ENCODE measurements at regions not wholly inside any gene's neighbourhood (a gene's known extent, or its start where the extent isn't known, plus 50 kb on each side); places are given as distances from the start of the nearest gene placed in this dataset.
A peak's percentile ranks its signal among the peaks of the same experiment; 100 is the strongest.
"Not testable (repeated sequence)": the region's sequence is repeated elsewhere in the genome, so short reads cannot be mapped to it uniquely, and the experiment has no call there.

GRCh38 chr2:161063946-161064306 lies 96.3 kb upstream of the TANK start:
- Histone ChIP-seq H3K9me3 (ENCODE audit: low read length) (no peaks in the 10 kb centered on the region), H3K27me3 (ENCODE audit: insufficient read depth, low read length, poor library complexity, severe bottlenecking) (no peaks in the 10 kb centered on the region), H3K36me3 (ENCODE audit: insufficient read depth, low read length) (no peaks in the 10 kb centered on the region), H3K27ac (ENCODE audit: low read depth, low read length) (no peak overlapping the region), H3K4me3 (ENCODE audit: low read length) (no peak overlapping the region), H3K4me1 (ENCODE audit: insufficient read depth, low read length) (no peaks in the 10 kb centered on the region)
- H3K4me3 Mint-ChIP-seq, result no peak overlapping the region
- peaks cover 4 to 5% (median 5%) of the 10 kb centered on the region in 3 donors for H3K4me1 Mint-ChIP-seq
- no peak for DNase-seq
- no peaks in the 10 kb centered on the region for H3K36me3 Mint-ChIP-seq
- ChIA-PET POLR2A (no interaction called here), CTCF (interaction anchor here (0.7 to 2.8 kb wide), 21 partner anchors 10 to 1220 kb away, joined by 3 to 19 read pairs (median 5); no protein-coding TSS in a partner anchor)
- H3K27me3 Mint-ChIP-seq, result no peaks in the 10 kb centered on the region
- H3K9me3 Mint-ChIP-seq, result no peaks in the 10 kb centered on the region
- no peak overlapping the region for H3K27ac Mint-ChIP-seq

DNA sequence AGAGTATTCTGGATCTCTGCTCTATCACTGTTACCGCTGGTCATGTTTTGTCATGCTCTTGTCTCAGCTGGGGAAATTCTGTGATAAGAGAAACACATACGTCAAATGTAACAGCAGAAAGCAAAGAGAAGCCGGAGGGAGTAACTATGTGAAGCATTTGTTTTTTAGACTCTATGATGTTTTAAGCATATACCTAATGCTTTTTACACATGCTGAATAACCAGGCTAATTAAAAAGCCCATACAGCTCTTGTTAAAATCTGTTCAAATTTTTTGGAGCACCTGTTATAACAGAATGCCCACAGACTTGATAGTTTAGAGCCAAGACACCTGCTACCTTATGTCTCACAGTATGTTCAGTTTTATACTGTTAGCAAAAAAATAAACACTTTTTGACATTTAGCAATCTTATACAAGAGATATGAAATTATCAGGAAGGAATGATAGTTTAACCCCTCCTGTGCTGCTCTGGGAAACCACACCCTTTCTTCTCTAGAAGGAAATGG lies 92.3 kb upstream of the TANK start:
- Mint-ChIP-seq H3K4me3 (no peak overlapping the region), H3K4me1 (peaks cover 4 to 5% (median 5%) of the 10 kb centered on the region in 3 donors), H3K27me3 (peaks cover 0 to 4% of the 10 kb centered on the region in 2 donors), H3K9me3 (peaks cover 0 to 4% (median 0%) of the 10 kb centered on the region in 5 donors), H3K27ac (no peak overlapping the region), H3K36me3 (no peaks in the 10 kb centered on the region)
- no peaks in the 10 kb centered on the region for H3K36me3 ChIP-seq (ENCODE audit: insufficient read depth, low read length)
- no peaks in the 10 kb centered on the region for H3K9me3 ChIP-seq (ENCODE audit: low read length)
- no peaks in the 10 kb centered on the region for H3K4me1 ChIP-seq (ENCODE audit: insufficient read depth, low read length)
- ChIA-PET CTCF (no interaction called here), POLR2A (no interaction called here)
- H3K27me3 ChIP-seq (ENCODE audit: insufficient read depth, low read length, poor library complexity, severe bottlenecking), result no peaks in the 10 kb centered on the region
- H3K27ac ChIP-seq (ENCODE audit: low read depth, low read length), result no peak overlapping the region
- DNase-seq, result no peak
- no peak overlapping the region for H3K4me3 ChIP-seq (ENCODE audit: low read length)

DNA sequence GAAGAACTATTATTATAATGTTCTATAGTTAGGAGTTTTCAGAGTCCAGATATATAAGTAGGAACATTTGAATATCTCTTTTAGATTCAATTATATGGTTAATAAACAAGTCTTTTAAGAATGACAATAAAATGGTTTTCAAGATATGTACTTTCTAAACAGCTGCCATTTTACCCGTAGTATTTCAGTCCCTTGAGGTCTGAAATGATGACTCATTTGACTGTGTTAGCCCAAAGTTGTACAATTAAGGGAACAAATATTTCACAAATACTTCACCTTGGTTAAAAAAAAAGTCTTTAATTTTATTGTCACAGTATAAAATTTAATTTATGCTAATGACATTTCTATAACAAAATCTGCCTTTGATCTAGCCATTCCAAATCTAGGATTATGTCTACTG lies 91.6 kb upstream of the TANK start:
- Mint-ChIP-seq H3K4me3 (no peak overlapping the region), H3K4me1 (peaks cover 2% of the 10 kb centered on the region in 3 donors), H3K9me3 (peaks cover 0 to 4% (median 0%) of the 10 kb centered on the region in 5 donors), H3K36me3 (no peaks in the 10 kb centered on the region), H3K27me3 (peaks cover 0 to 4% of the 10 kb centered on the region in 2 donors), H3K27ac (no peak overlapping the region)
- ChIA-PET CTCF (no interaction called here), POLR2A (no interaction called here)
- Histone ChIP-seq H3K36me3 (ENCODE audit: insufficient read depth, low read length) (no peaks in the 10 kb centered on the region), H3K27ac (ENCODE audit: low read depth, low read length) (no peak overlapping the region), H3K9me3 (ENCODE audit: low read length) (no peaks in the 10 kb centered on the region), H3K4me3 (ENCODE audit: low read length) (no peak overlapping the region), H3K27me3 (ENCODE audit: insufficient read depth, low read length, poor library complexity, severe bottlenecking) (no peaks in the 10 kb centered on the region), H3K4me1 (ENCODE audit: insufficient read depth, low read length) (no peaks in the 10 kb centered on the region)
- DNase-seq, result no peak

DNA sequence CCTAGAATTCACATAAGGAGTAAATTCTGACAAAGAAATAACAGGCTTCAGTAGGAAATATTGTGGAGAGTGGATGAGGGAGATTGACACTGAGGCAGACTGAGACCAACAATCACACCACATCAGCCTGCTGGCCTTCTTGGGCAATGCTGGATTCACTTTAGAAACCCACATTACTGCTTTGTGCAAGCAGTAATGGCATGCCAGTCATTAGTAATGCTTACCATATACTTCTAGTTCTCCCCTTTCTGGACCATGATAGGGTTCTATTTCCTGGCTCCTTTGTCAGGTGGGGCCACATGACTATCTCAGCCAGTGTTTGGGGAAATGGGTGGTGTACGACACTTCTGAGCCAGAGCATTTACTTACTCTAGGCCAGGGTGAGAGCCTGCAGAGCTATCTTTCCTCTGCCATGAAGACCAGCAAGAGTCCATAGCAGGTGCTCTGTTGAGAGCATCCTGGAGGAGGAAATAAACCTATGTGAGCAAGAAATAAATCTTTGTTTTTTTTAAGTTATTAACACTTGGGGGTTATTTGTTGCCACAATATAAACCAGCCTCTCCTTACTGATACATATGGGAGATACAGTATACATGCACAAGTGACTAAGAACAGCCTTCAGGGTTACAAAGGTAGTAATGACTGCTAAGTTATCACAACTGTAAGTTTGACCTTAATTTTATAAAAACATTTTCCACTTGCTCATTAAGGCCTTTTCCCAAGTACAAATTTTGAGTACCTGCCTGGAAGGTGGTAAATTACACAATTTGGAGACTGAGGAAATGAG lies 89.3 kb upstream of the TANK start:
- no peaks in the 10 kb centered on the region for H3K36me3 ChIP-seq (ENCODE audit: insufficient read depth, low read length)
- no peaks in the 10 kb centered on the region for H3K9me3 ChIP-seq (ENCODE audit: low read length)
- no peak overlapping the region for H3K27ac ChIP-seq (ENCODE audit: low read depth, low read length)
- Mint-ChIP-seq H3K4me3 (no peak overlapping the region), H3K36me3 (no peaks in the 10 kb centered on the region), H3K4me1 (peaks cover 0 to 3% (median under 1%) of the 10 kb centered on the region in 3 donors), H3K27me3 (peaks cover 0 to 4% of the 10 kb centered on the region in 2 donors), H3K9me3 (peaks cover 0 to 4% (median 0%) of the 10 kb centered on the region in 5 donors), H3K27ac (no peak overlapping the region)
- no peak for DNase-seq
- no peaks in the 10 kb centered on the region for H3K27me3 ChIP-seq (ENCODE audit: insufficient read depth, low read length, poor library complexity, severe bottlenecking)
- ChIA-PET CTCF (no interaction called here), POLR2A (no interaction called here)
- no peak overlapping the region for H3K4me3 ChIP-seq (ENCODE audit: low read length)
- H3K4me1 ChIP-seq (ENCODE audit: insufficient read depth, low read length), result no peaks in the 10 kb centered on the region

- DNase-seq; H3K4me3 ChIP-seq (ENCODE audit: low read length); H3K4me3 Mint-ChIP-seq; H3K9me3 ChIP-seq (ENCODE audit: low read length); H3K27ac Mint-ChIP-seq; H3K27ac ChIP-seq (ENCODE audit: low read depth, low read length); H3K36me3 ChIP-seq (ENCODE audit: insufficient read depth, low read length); H3K27me3 ChIP-seq (ENCODE audit: insufficient read depth, low read length, poor library complexity, severe bottlenecking); H3K9me3 Mint-ChIP-seq; POLR2A ChIA-PET; H3K36me3 Mint-ChIP-seq; CTCF ChIA-PET; H3K27me3 Mint-ChIP-seq: not testable (repeated sequence)
- peaks cover 12 to 18% (median 14%) of the 10 kb centered on the region in 3 donors for H3K4me1 Mint-ChIP-seq
- peaks cover 12% of the 10 kb centered on the region for H3K4me1 ChIP-seq (ENCODE audit: insufficient read depth, low read length)
These were observed 87.8 kb upstream of the TANK start for GRCh38 chr2:161072436-161072835.

- no peak for DNase-seq
- ChIA-PET POLR2A (no interaction called here), CTCF (interaction anchor here (3.6 kb wide), 1 partner anchor 12 kb away, joined by 19 read pairs; no protein-coding TSS in a partner anchor)
- Mint-ChIP-seq H3K9me3 (peaks cover 0 to 4% (median 0%) of the 10 kb centered on the region in 5 donors), H3K27me3 (peaks cover 0 to 4% of the 10 kb centered on the region in 2 donors), H3K27ac (no peak overlapping the region), H3K4me3 (no peak overlapping the region), H3K4me1 (peaks cover 28 to 35% (median 29%) of the 10 kb centered on the region in 3 donors), H3K36me3 (no peaks in the 10 kb centered on the region)
- H3K9me3 ChIP-seq (ENCODE audit: low read length), result no peaks in the 10 kb centered on the region
- H3K4me1 ChIP-seq (ENCODE audit: insufficient read depth, low read length), result peaks cover 23% of the 10 kb centered on the region
- no peaks in the 10 kb centered on the region for H3K36me3 ChIP-seq (ENCODE audit: insufficient read depth, low read length)
- no peaks in the 10 kb centered on the region for H3K27me3 ChIP-seq (ENCODE audit: insufficient read depth, low read length, poor library complexity, severe bottlenecking)
- no peak overlapping the region for H3K4me3 ChIP-seq (ENCODE audit: low read length)
- H3K27ac ChIP-seq (ENCODE audit: low read depth, low read length), result no peak overlapping the region
These were observed 84.5 kb upstream of the TANK start for GRCh38 chr2:161075701-161076100.

DNA sequence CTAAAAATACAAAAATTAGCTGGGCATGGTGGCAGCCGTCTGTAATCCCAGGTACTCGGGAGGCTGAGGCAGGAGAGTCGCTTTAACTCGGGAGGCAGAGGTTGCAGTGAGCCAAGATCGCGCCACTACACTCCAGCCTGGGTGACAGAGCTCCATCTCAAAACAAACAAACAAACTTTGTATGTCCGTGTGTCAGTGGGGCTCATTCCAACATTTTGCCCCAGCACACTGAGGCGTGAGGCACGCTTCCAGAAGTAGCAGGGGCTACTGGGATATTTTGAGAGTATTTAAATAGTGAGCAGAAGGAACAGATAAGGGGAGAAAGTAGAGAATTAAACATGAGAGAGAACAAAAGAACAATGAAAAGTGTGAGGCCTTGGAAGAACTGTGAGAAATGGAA lies 83.3 kb upstream of the TANK start:
- Mint-ChIP-seq H3K9me3 (peaks cover 0 to 4% (median 0%) of the 10 kb centered on the region in 5 donors), H3K4me1 (peaks cover 28 to 35% (median 29%) of the 10 kb centered on the region in 3 donors)
- no peaks in the 10 kb centered on the region for H3K9me3 ChIP-seq (ENCODE audit: low read length)

DNA sequence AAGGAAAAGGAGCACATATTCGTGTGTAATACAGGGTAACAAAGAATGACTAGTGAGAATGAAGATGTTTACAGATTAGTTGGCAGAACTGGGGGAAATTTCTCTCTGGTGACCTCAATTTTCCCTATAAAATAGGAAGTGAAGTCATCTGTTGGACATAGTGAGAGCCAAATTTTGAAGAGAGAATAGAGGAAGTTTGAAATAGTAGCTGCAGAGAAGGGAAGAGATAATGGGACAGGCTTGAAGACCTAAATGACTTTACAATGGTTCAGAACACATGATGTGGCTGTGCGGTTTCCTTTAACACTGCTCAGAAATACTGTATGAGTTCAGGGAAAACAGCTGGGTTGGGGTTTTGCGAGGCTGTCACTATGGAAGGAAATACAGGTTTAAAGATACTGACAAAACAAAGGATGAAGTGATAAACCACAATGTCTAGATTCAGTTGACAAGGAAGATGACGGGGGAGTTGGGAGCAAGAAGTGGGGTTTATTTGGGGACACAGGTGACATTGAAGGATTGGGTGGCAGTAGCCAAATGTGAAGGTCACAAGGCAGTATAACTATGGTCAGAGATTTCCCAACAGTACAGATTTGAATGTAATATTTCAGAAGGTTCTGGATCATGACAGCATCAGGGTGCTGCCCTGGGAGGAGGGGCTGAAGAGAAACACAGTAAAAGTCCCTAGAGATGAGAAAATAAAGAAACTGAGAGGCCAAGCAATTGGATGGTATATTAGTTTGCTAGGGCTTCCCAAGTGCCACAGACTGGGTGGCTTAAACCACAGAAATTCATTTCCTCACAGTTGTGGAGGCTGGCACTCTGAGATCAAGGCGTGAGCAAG lies 82.6 kb upstream of the TANK start:
- peak overlapping the region; percentile 22 to 90 (median 58) for H3K27ac Mint-ChIP-seq
- H3K36me3 Mint-ChIP-seq, result no peaks in the 10 kb centered on the region
- H3K4me1 ChIP-seq (ENCODE audit: insufficient read depth, low read length), result peaks cover 23% of the 10 kb centered on the region
- no peak overlapping the region for H3K27ac ChIP-seq (ENCODE audit: low read depth, low read length)
- no peaks in the 10 kb centered on the region for H3K36me3 ChIP-seq (ENCODE audit: insufficient read depth, low read length)
- H3K4me3 ChIP-seq (ENCODE audit: low read length), result no peak overlapping the region
- no peaks in the 10 kb centered on the region for H3K27me3 Mint-ChIP-seq
- peak overlapping the region; percentile 0 to 55 (median 31) for H3K4me3 Mint-ChIP-seq
- H3K4me1 Mint-ChIP-seq, result peaks cover 28 to 35% (median 29%) of the 10 kb centered on the region in 3 donors
- no peaks in the 10 kb centered on the region for H3K9me3 Mint-ChIP-seq
- DNase-seq, result peak; percentile 28 to 69 (median 60)
- CTCF ChIA-PET, result interaction anchor here (0.7 kb wide), 1 partner anchor 14 kb away, joined by 4 read pairs; no protein-coding TSS in a partner anchor
- no peaks in the 10 kb centered on the region for H3K27me3 ChIP-seq (ENCODE audit: insufficient read depth, low read length, poor library complexity, severe bottlenecking)
- no peaks in the 10 kb centered on the region for H3K9me3 ChIP-seq (ENCODE audit: low read length)
- POLR2A ChIA-PET, result no interaction called here

More for the DNA sequence above, 83.3 kb upstream of the TANK start:
- POLR2A ChIA-PET, result no interaction called here
- Mint-ChIP-seq H3K27ac (peak overlapping the region in 7 of 8 donors; percentile 28 to 87 (median 64)), H3K4me3 (peak overlapping the region in 5 of 7 donors; percentile 20 to 55 (median 46)), H3K36me3 (no peaks in the 10 kb centered on the region), H3K27me3 (peaks cover 0 to 4% of the 10 kb centered on the region in 2 donors)
- H3K4me1 ChIP-seq (ENCODE audit: insufficient read depth, low read length), result peaks cover 23% of the 10 kb centered on the region
- CTCF ChIA-PET, result interaction anchor here (3.6 kb wide), 1 partner anchor 13 kb away, joined by 19 read pairs; no protein-coding TSS in a partner anchor
- no peak overlapping the region for H3K27ac ChIP-seq (ENCODE audit: low read depth, low read length)
- no peaks in the 10 kb centered on the region for H3K27me3 ChIP-seq (ENCODE audit: insufficient read depth, low read length, poor library complexity, severe bottlenecking)
- H3K36me3 ChIP-seq (ENCODE audit: insufficient read depth, low read length), result no peaks in the 10 kb centered on the region
- no peak overlapping the region for H3K4me3 ChIP-seq (ENCODE audit: low read length)
- DNase-seq, result no peak

All from CD8-positive, alpha-beta memory T cell (primary cell).